ENCODE measurements at regions not wholly inside any gene's neighbourhood (a gene's known extent, or its start where the extent isn't known, plus 50 kb on each side); places are given as distances from the start of the nearest gene placed in this dataset.

DNA sequence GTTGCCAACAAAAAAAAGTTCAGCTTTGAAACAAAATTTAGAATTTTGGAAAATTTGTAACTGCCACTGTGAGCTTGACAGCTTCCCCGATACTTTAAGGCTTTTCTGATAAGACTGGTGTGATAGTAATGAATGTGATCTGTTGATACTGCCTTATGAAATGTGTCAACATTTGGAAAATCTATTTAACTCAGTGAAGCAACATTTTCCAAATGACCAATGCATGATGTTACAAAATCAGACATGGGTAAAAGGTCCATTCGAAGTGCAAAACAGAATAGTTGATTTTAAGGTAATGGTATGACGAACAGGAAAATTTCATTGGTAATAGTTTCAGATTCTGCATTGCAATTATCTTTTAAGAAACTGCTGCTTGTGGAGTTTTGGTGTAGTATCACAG lies 175.4 kb downstream of the SEM1 start:
- ChIA-PET CTCF (no interaction called here), POLR2A (no interaction called here)
- Mint-ChIP-seq H3K27ac (no peak overlapping the region), H3K27me3 (peaks cover 5% of the 10 kb centered on the region), H3K4me3 (no peak overlapping the region), H3K4me1 (no peaks in the 10 kb centered on the region), H3K9me3 (no peaks in the 10 kb centered on the region), H3K36me3 (ENCODE audit: low read depth) (no peaks in the 10 kb centered on the region)
- intact Hi-C loops (cut with micrococcal nuclease) = no loop called here
- DNase-seq (no peak), ATAC-seq (ENCODE audit: low read depth) (no peak)
- TF ChIP-seq, protein P1, sequence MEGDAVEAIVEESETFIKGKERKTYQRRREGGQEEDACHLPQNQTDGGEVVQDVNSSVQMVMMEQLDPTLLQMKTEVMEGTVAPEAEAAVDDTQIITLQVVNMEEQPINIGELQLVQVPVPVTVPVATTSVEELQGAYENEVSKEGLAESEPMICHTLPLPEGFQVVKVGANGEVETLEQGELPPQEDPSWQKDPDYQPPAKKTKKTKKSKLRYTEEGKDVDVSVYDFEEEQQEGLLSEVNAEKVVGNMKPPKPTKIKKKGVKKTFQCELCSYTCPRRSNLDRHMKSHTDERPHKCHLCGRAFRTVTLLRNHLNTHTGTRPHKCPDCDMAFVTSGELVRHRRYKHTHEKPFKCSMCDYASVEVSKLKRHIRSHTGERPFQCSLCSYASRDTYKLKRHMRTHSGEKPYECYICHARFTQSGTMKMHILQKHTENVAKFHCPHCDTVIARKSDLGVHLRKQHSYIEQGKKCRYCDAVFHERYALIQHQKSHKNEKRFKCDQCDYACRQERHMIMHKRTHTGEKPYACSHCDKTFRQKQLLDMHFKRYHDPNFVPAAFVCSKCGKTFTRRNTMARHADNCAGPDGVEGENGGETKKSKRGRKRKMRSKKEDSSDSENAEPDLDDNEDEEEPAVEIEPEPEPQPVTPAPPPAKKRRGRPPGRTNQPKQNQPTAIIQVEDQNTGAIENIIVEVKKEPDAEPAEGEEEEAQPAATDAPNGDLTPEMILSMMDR (IDR thresholded peaks at IDR 0.05) = no peak

- no peak for ATAC-seq (ENCODE audit: low read depth)
- POLR2A ChIA-PET = no interaction called here
- H3K36me3 Mint-ChIP-seq (ENCODE audit: low read depth) = no peaks in the 10 kb centered on the region
- peaks cover 5% of the 10 kb centered on the region for H3K27me3 Mint-ChIP-seq
- no peak overlapping the region for H3K4me3 Mint-ChIP-seq
- no peak for DNase-seq
- H3K9me3 Mint-ChIP-seq = no peaks in the 10 kb centered on the region
- TF ChIP-seq, protein P1 (IDR thresholded peaks at IDR 0.05) = no peak
- no peaks in the 10 kb centered on the region for H3K4me1 Mint-ChIP-seq
- CTCF ChIA-PET = no interaction called here
- H3K27ac Mint-ChIP-seq = no peak overlapping the region
- intact Hi-C loops (cut with micrococcal nuclease) = no loop called here
Observed at GRCh38 chr7:96532428-96532935, 177.2 kb downstream of the SEM1 start.

DNA sequence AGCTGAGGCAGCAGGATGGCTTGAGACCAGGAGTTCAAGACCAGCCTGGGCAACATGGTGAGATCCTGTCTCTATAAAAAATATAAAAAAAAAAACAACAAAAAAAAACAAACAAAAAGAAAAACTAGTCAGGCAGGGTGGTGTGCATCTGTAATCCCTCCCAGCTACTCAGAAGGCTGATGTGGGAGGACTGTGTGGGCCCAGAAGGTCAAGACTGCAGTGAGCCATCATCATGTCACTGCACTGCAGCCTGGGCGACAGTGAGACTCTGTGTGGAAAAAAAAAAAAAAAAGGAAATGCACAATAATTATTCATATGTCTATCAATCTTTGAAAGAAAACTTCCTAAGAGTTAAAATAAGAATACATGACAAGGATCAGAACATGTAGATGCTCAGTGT lies 178.3 kb downstream of the SEM1 start:
- Mint-ChIP-seq H3K27me3 (peaks cover 5% of the 10 kb centered on the region), H3K36me3 (ENCODE audit: low read depth) (no peaks in the 10 kb centered on the region), H3K27ac (no peak overlapping the region), H3K4me1 (no peaks in the 10 kb centered on the region), H3K9me3 (no peaks in the 10 kb centered on the region), H3K4me3 (no peak overlapping the region)
- ATAC-seq (ENCODE audit: low read depth) (no peak), DNase-seq (no peak)
- ChIA-PET POLR2A (no interaction called here), CTCF (no interaction called here)
- TF ChIP-seq, protein P1 (IDR thresholded peaks at IDR 0.05) = no peak
- intact Hi-C loops (cut with micrococcal nuclease) = no loop called here

- CTCF ChIA-PET = no interaction called here
- H3K4me3 Mint-ChIP-seq = no peak overlapping the region
- H3K9me3 Mint-ChIP-seq = no peaks in the 10 kb centered on the region
- TF ChIP-seq, protein P1 (IDR thresholded peaks at IDR 0.05) = no peak
- no peak overlapping the region for H3K27ac Mint-ChIP-seq
- DNase-seq = no peak
- no peak for ATAC-seq (ENCODE audit: low read depth)
- H3K36me3 Mint-ChIP-seq (ENCODE audit: low read depth) = no peaks in the 10 kb centered on the region
- H3K4me1 Mint-ChIP-seq = no peaks in the 10 kb centered on the region
- intact Hi-C loops (cut with micrococcal nuclease) = no loop called here
- POLR2A ChIA-PET = no interaction called here
- H3K27me3 Mint-ChIP-seq = peaks cover 7% of the 10 kb centered on the region
Observed at GRCh38 chr7:96530786-96531185, 178.9 kb downstream of the SEM1 start.

- no peak overlapping the region for H3K4me3 Mint-ChIP-seq
- ATAC-seq (ENCODE audit: low read depth) (no peak), DNase-seq (no peak)
- H3K27ac Mint-ChIP-seq = no peak overlapping the region
- TF ChIP-seq, protein P1 (IDR thresholded peaks at IDR 0.05) = no peak
- no peaks in the 10 kb centered on the region for H3K9me3 Mint-ChIP-seq
- no peaks in the 10 kb centered on the region for H3K4me1 Mint-ChIP-seq
- ChIA-PET POLR2A (no interaction called here), CTCF (no interaction called here)
- H3K36me3 Mint-ChIP-seq (ENCODE audit: low read depth) = no peaks in the 10 kb centered on the region
- peaks cover 2% of the 10 kb centered on the region for H3K27me3 Mint-ChIP-seq
- intact Hi-C loops (cut with micrococcal nuclease) = no loop called here
Observed at GRCh38 chr7:96527133-96527827, 182.4 kb downstream of the SEM1 start.

Measured in activated B cell treated with CpG ODN at 0.5 μM for 24 hours (primary cell).